DND-41 (cell line): ENCODE measurements at regions not wholly inside any gene's neighbourhood (a gene's known extent, or its start where the extent isn't known, plus 50 kb on each side); places are given as distances from the start of the nearest gene placed in this dataset.

Experiments used
- ATAC-seq: fragments of 200-7000 bp; cut with Tn5 transposase; 3 replicates; pipeline ENCODE4 v1.9.1; 2021; ENCODE audit warnings: low read depth; ENCODE audit not compliant: insufficient read depth
- DNase-seq: peaks from one replicate; pipeline ENCODE4 v3.0.0-alpha.2; 2020
- H2AFZ ChIP-seq: 2 replicates; pipeline ENCODE4 v1.6.0; 2012; ENCODE audit warnings: low read depth, low read length
- H3K27ac ChIP-seq: 2 replicates; pipeline ENCODE4 v1.5.1; 2012; ENCODE audit warnings: low read length, inconsistent platforms
- H3K27me3 ChIP-seq: fragments of 200-600 bp; sonication (generic); 2 replicates; pipeline ENCODE4 v1.6.0; 2012; ENCODE audit warnings: low read length, mild to moderate bottlenecking, inconsistent platforms; ENCODE audit not compliant: insufficient read depth, poor library complexity
- H3K36me3 ChIP-seq: 2 replicates; pipeline ENCODE4 v1.5.1; 2012; ENCODE audit warnings: low read length, inconsistent platforms; ENCODE audit not compliant: insufficient read depth
- H3K4me1 ChIP-seq: 2 replicates; pipeline ENCODE4 v1.5.1; 2012; ENCODE audit warnings: mild to moderate bottlenecking, low read length; ENCODE audit not compliant: insufficient read depth
- H3K4me2 ChIP-seq: 2 replicates; pipeline ENCODE4 v1.6.0; 2012; ENCODE audit warnings: mild to moderate bottlenecking, moderate library complexity, low read length, inconsistent platforms; ENCODE audit not compliant: insufficient read depth
- H3K4me3 ChIP-seq, 2 experiments: fragments of 200-600 bp in 1 of 2; shearing (Covaris generic) in 1 of 2; 2 replicates each; pipeline ENCODE4 v1.5.1; 2012 to 2016; ENCODE audit warnings: inconsistent platforms in 2 of 2, low read length in 2 of 2, mild to moderate bottlenecking in 2 of 2, low read depth in 1 of 2, moderate library complexity in 1 of 2
- H3K79me2 ChIP-seq: 2 replicates; pipeline ENCODE4 v1.6.0; 2012; ENCODE audit warnings: low read length, inconsistent platforms; ENCODE audit not compliant: insufficient read depth
- H3K9ac ChIP-seq: 2 replicates; pipeline ENCODE4 v1.6.0; 2012; ENCODE audit warnings: low read depth, mild to moderate bottlenecking, inconsistent platforms, low read length, moderate library complexity
- H3K9me3 ChIP-seq: 2 replicates; pipeline ENCODE4 v1.5.1; 2012; ENCODE audit warnings: low read length, moderate library complexity, mild to moderate bottlenecking, inconsistent platforms; ENCODE audit not compliant: insufficient read depth, severe bottlenecking
- H4K20me1 ChIP-seq: 2 replicates; pipeline ENCODE4 v1.6.0; 2012; ENCODE audit warnings: low read length; ENCODE audit not compliant: insufficient read depth
- CTCF ChIP-seq: IDR thresholded peaks from 2 replicates; pipeline ENCODE4 v1.5.1; 2012; ENCODE audit warnings: borderline replicate concordance, low read length, moderate library complexity, mild to moderate bottlenecking; ENCODE audit not compliant: poor library complexity, severe bottlenecking; ENCODE audit errors: extremely low read depth
- EZH2 ChIP-seq: IDR thresholded peaks from 3 replicates; pipeline ENCODE4 v1.6.1; 2012; ENCODE audit warnings: borderline replicate concordance, low read depth, mild to moderate bottlenecking, moderate library complexity, low read length, inconsistent platforms; ENCODE audit not compliant: severe bottlenecking

DNA sequence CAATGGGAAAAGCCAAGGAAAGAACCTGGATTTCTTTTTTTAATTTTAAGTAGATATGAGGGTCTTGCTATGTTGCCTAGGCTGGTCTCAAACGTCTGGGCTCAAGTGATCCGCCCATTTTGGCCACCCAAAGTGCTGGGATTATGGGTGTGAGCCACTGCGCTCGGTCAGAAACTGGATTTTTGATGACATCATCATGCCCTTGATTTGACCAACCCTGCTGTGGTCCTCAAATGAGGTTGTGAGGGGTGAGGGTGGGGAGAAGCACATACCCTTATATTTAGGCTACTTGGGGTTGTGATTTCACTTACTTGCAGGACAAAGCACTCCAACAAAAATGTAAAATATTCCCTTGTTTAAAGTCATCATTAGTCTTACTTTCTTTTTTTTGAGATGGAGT lies 70.4 kb downstream of the C3orf38 start:
- Histone ChIP-seq H3K79me2 (no peaks in the 10 kb centered on the region), H2AFZ (no peak overlapping the region), H3K9me3 (no peaks in the 10 kb centered on the region), H3K4me2 (no peak overlapping the region), H3K36me3 (no peaks in the 10 kb centered on the region), H3K27ac (no peak overlapping the region), H3K27me3 (no peaks in the 10 kb centered on the region), H3K4me1 (no peaks in the 10 kb centered on the region), H3K4me3 (no peak overlapping the region), H4K20me1 (no peaks in the 10 kb centered on the region), H3K9ac (no peak overlapping the region)
- DNase-seq, result no peak
- no peak for ATAC-seq
- no peak for TF ChIP-seq CTCF
- TF ChIP-seq EZH2, result no peak

DNA sequence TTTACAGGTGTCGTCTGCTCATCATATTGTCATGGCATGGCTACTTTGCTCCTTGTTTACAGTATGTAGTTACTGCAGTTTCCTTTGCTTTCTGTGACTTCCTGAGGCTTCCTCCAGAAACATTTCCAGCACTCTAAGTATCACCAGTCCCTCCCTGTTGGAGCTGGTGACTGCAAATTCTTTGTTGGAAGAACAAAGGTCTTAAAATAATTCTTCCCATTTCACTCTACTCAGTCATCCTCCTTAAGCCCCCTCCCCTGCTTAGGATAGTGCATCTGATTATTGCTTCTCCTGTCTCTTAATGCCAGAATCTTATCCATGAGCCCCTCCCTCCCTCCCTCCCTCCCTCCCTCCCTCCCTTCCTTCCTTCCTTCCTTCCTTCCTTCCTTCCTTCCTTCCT lies 72.0 kb downstream of the C3orf38 start:
- H3K4me2 ChIP-seq, result no peak overlapping the region
- no peak overlapping the region for H3K9ac ChIP-seq

GRCh38 chr3:88222343-88222742 lies 72.6 kb downstream of the C3orf38 start:
- Histone ChIP-seq H2AFZ (no peak overlapping the region), H3K4me2 (no peak overlapping the region), H3K9ac (no peak overlapping the region), H3K27me3 (no peaks in the 10 kb centered on the region), H4K20me1 (no peaks in the 10 kb centered on the region), H3K4me1 (no peaks in the 10 kb centered on the region), H3K36me3 (no peaks in the 10 kb centered on the region), H3K79me2 (no peaks in the 10 kb centered on the region), H3K27ac (no peak overlapping the region), H3K4me3 (no peak overlapping the region), H3K9me3 (no peaks in the 10 kb centered on the region)
- DNase-seq (no peak), ATAC-seq (no peak)
- TF ChIP-seq EZH2 (no peak), CTCF (no peak)

More for the DNA sequence above, 72.0 kb downstream of the C3orf38 start:
- Histone ChIP-seq H3K36me3 (no peaks in the 10 kb centered on the region), H3K4me1 (no peaks in the 10 kb centered on the region), H3K4me3 (no peak overlapping the region), H3K27ac (no peak overlapping the region), H4K20me1 (no peaks in the 10 kb centered on the region), H3K27me3 (no peaks in the 10 kb centered on the region), H3K79me2 (no peaks in the 10 kb centered on the region), H2AFZ (no peak overlapping the region), H3K9me3 (no peaks in the 10 kb centered on the region)
- ATAC-seq (no peak), DNase-seq (no peak)
- TF ChIP-seq EZH2 (no peak), CTCF (no peak)
